ENCODE measurements at regions not wholly inside any gene's neighbourhood (a gene's known extent, or its start where the extent isn't known, plus 50 kb on each side); places are given as distances from the start of the nearest gene placed in this dataset.

GRCh38 chr4:33262824-33263223 lies 2542.7 kb downstream of the PCDH7 start:
- no peaks in the 10 kb centered on the region for H3K9me3 Mint-ChIP-seq (ENCODE audit: unreplicated experiment)
- no peak overlapping the region for H3K4me3 Mint-ChIP-seq (ENCODE audit: unreplicated experiment)
- no peaks in the 10 kb centered on the region for H3K4me1 Mint-ChIP-seq (ENCODE audit: unreplicated experiment)
- no peaks in the 10 kb centered on the region for H3K27me3 Mint-ChIP-seq (ENCODE audit: unreplicated experiment)
- DNase-seq (ENCODE audit: low spot score) = no peak
- H3K27ac Mint-ChIP-seq (ENCODE audit: unreplicated experiment) = no peak overlapping the region
- H3K36me3 Mint-ChIP-seq (ENCODE audit: low read depth, unreplicated experiment) = no peaks in the 10 kb centered on the region
- TF ChIP-seq CTCF (IDR thresholded peaks at IDR 0.05; ENCODE audit: unreplicated experiment) = no peak

DNA sequence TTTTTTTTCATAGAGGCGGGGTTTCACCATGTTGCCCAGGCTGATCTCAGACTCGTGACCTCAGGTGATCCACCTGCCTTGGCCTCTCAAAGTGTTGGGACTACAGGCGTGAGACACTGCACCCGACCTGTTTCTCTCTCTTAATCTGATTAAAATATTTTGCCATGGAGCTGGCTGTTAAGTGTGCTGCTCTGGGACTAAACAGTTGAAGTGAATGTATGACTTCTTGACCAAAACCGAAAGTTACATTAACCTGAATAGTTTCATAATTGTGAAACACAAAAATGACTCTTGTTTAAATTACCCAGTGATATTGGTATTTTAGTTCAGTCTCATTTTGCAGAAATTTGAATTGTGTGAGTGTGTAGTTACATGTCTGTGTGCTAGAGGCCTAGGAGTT lies 2548.6 kb downstream of the PCDH7 start:
- no peaks in the 10 kb centered on the region for H3K9me3 Mint-ChIP-seq (ENCODE audit: unreplicated experiment)
- no peak for TF ChIP-seq CTCF (IDR thresholded peaks at IDR 0.05; ENCODE audit: unreplicated experiment)
- no peak for DNase-seq (ENCODE audit: low spot score)
- H3K27ac Mint-ChIP-seq (ENCODE audit: unreplicated experiment) = no peak overlapping the region
- H3K4me1 Mint-ChIP-seq (ENCODE audit: unreplicated experiment) = no peaks in the 10 kb centered on the region
- no peak overlapping the region for H3K4me3 Mint-ChIP-seq (ENCODE audit: unreplicated experiment)
- no peaks in the 10 kb centered on the region for H3K27me3 Mint-ChIP-seq (ENCODE audit: unreplicated experiment)
- H3K36me3 Mint-ChIP-seq (ENCODE audit: low read depth, unreplicated experiment) = no peaks in the 10 kb centered on the region

GRCh38 chr4:33270403-33270802 lies 2550.2 kb downstream of the PCDH7 start:
- no peaks in the 10 kb centered on the region for H3K4me1 Mint-ChIP-seq (ENCODE audit: unreplicated experiment)
- TF ChIP-seq CTCF (IDR thresholded peaks at IDR 0.05; ENCODE audit: unreplicated experiment) = no peak
- DNase-seq (ENCODE audit: low spot score) = no peak
- H3K27me3 Mint-ChIP-seq (ENCODE audit: unreplicated experiment) = no peaks in the 10 kb centered on the region
- H3K36me3 Mint-ChIP-seq (ENCODE audit: low read depth, unreplicated experiment) = no peaks in the 10 kb centered on the region
- no peaks in the 10 kb centered on the region for H3K9me3 Mint-ChIP-seq (ENCODE audit: unreplicated experiment)
- H3K27ac Mint-ChIP-seq (ENCODE audit: unreplicated experiment) = no peak overlapping the region
- H3K4me3 Mint-ChIP-seq (ENCODE audit: unreplicated experiment) = no peak overlapping the region

DNA sequence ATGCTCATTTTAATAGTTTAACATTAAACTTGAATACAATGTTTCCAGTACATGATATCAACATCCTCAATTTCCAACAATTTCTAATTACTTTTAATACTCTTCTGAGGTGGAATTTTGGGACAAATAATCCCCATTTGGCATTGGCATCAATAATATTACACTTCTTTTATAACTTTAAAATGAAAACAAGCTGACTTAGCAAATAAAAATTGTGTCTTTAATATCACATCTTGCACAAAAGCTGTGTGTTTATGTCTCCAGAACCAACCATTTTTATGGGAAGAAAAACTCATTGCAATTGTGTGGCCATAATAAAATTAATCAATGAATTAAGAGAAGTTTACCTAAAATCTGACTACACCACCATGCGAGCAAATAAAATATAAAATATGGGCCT lies 2552.6 kb downstream of the PCDH7 start:
- Mint-ChIP-seq H3K4me3 (ENCODE audit: unreplicated experiment) (no peak overlapping the region), H3K27me3 (ENCODE audit: unreplicated experiment) (no peaks in the 10 kb centered on the region), H3K36me3 (ENCODE audit: low read depth, unreplicated experiment) (no peaks in the 10 kb centered on the region), H3K9me3 (ENCODE audit: unreplicated experiment) (no peaks in the 10 kb centered on the region), H3K27ac (ENCODE audit: unreplicated experiment) (no peak overlapping the region), H3K4me1 (ENCODE audit: unreplicated experiment) (no peaks in the 10 kb centered on the region)
- DNase-seq (ENCODE audit: low spot score) = no peak
- TF ChIP-seq CTCF (IDR thresholded peaks at IDR 0.05; ENCODE audit: unreplicated experiment) = no peak

- H3K4me3 Mint-ChIP-seq (ENCODE audit: unreplicated experiment) = no peak overlapping the region
- no peaks in the 10 kb centered on the region for H3K27me3 Mint-ChIP-seq (ENCODE audit: unreplicated experiment)
- H3K4me1 Mint-ChIP-seq (ENCODE audit: unreplicated experiment) = no peaks in the 10 kb centered on the region
- H3K27ac Mint-ChIP-seq (ENCODE audit: unreplicated experiment) = no peak overlapping the region
- no peak for DNase-seq (ENCODE audit: low spot score)
- no peak for TF ChIP-seq CTCF (IDR thresholded peaks at IDR 0.05; ENCODE audit: unreplicated experiment)
- no peaks in the 10 kb centered on the region for H3K9me3 Mint-ChIP-seq (ENCODE audit: unreplicated experiment)
- H3K36me3 Mint-ChIP-seq (ENCODE audit: low read depth, unreplicated experiment) = no peaks in the 10 kb centered on the region
These were observed 2563.6 kb downstream of the PCDH7 start for GRCh38 chr4:33283818-33284217.

All from endothelial cell (in vitro differentiated cells).